ENCODE measurements at regions not wholly inside any gene's neighbourhood (a gene's known extent, or its start where the extent isn't known, plus 50 kb on each side); places are given as distances from the start of the nearest gene placed in this dataset.
"Not testable (repeated sequence)": the region's sequence is repeated elsewhere in the genome, so short reads cannot be mapped to it uniquely, and the experiment has no call there.

GRCh38 chr10:33875924-33876583, 541.6 kb upstream of the NRP1 start:
- DNase-seq (no peak), ATAC-seq (peak in 2 of 4 donors; percentile 1 to 5)
- Histone ChIP-seq H3K4me3 (peak overlapping the region in 1 of 3 donors; percentile 26), H3K27me3 (no peaks in the 10 kb centered on the region), H3K27ac (peak overlapping the region in 1 of 3 donors; percentile 62), H3K36me3 (no peaks in the 10 kb centered on the region), H3K4me1 (peaks cover 0 to 21% (median 11%) of the 10 kb centered on the region in 4 donors), H3K9me3 (no peaks in the 10 kb centered on the region)
- TF ChIP-seq POLR2A (IDR thresholded peaks at IDR 0.05), result no peak
- no peak for TF ChIP-seq CTCF (IDR thresholded peaks at IDR 0.05)
- intact Hi-C loops (cut with DNase I), result no loop called here
- WGBS (ENCODE audit: insufficient coverage, low coverage, low lambda C conversion rate, missing lambda C conversion rate), result 65% methylated on average over 7 of the region's 9 CpGs

DNA sequence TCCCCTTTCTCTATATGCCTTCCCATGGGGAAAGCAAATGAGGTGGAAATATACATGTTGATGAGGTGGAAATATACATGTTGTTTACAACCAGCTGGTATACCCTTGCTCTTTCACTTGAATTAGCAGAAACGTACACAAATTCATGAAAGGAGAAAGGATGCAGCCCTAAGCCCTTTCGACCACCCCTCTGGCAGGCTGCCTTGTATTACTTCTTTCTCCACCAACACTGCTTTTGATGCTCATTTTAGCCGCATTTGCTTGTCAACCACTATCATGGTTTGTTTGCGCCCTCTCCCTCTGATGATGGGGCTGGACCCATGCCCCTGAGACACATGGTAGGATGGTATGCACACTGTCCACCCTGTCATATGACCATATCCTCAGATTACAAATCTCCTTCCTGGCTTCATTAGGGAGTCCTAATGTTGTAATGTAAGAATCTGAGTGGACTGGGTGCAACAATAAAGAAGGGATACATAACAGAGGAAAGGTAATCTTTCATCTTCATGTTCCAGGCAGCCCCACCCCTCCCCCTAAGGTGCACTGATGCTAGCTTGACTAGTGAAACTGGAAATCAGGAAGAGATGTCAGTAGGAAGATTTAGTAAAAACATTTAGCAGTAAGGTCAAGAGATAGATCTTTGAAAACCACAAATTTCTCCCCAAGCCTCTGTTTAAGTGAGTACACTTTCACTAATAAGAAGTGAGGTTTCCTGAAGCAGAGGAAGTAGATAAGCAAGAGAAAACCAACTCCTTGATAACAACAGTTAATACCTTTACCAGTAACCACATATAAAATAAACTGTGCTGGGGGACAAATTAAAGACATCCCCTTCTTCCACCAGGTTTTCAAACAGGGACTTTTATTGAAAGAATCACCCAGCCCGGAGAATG, 536.8 kb upstream of the NRP1 start:
- DNase-seq, result no peak
- Histone ChIP-seq H3K4me1 (peaks cover 0 to 6% (median 0%) of the 10 kb centered on the region in 4 donors), H3K9me3 (no peaks in the 10 kb centered on the region), H3K27me3 (no peaks in the 10 kb centered on the region), H3K27ac (no peak overlapping the region), H3K4me3 (no peak overlapping the region), H3K36me3 (no peaks in the 10 kb centered on the region)
- TF ChIP-seq POLR2A (IDR thresholded peaks at IDR 0.05) (no peak), CTCF (IDR thresholded peaks at IDR 0.05) (no peak)
- WGBS (ENCODE audit: insufficient coverage, low coverage, low lambda C conversion rate, missing lambda C conversion rate), result 82% methylated on average over 5 of the region's 5 CpGs
- ATAC-seq, result no peak
- intact Hi-C loops (cut with DNase I), result no loop called here

GRCh38 chr10:33869481-33869880, 535.0 kb upstream of the NRP1 start:
- H3K27me3 ChIP-seq, result no peaks in the 10 kb centered on the region
- TF ChIP-seq CTCF (IDR thresholded peaks at IDR 0.05) (no peak), POLR2A (IDR thresholded peaks at IDR 0.05) (no peak)
- no peak overlapping the region for H3K4me3 ChIP-seq
- H3K27ac ChIP-seq, result no peak overlapping the region
- no peaks in the 10 kb centered on the region for H3K36me3 ChIP-seq
- no peaks in the 10 kb centered on the region for H3K9me3 ChIP-seq
- 92% methylated on average over 2 of the region's 2 CpGs for WGBS (ENCODE audit: insufficient coverage, low coverage, low lambda C conversion rate, missing lambda C conversion rate)
- DNase-seq (no peak), ATAC-seq (no peak)
- intact Hi-C loops (cut with DNase I), result no loop called here
- H3K4me1 ChIP-seq, result no peaks in the 10 kb centered on the region

DNA sequence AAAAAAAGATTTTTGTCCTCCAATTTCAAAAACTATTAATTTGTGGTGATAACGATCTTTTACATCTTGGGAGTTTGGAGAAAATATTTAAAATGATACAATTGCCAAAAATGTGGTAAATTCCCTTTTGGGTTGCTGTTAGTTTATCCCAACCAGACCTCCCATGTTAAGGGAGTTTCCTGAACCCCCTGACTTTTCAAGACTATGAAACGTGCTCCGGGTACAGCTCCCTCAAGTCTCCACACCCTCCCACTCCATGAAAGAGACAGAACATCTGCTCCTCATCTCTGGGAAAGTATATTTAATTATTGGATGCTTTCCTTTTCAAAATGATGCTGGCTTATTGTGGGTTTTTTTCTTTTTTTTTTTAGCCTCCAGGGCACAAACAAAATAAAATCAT, 534.6 kb upstream of the NRP1 start:
- ATAC-seq, result no peak
- Histone ChIP-seq H3K4me1 (no peaks in the 10 kb centered on the region), H3K9me3 (no peaks in the 10 kb centered on the region), H3K27me3 (no peaks in the 10 kb centered on the region), H3K27ac (no peak overlapping the region), H3K36me3 (no peaks in the 10 kb centered on the region), H3K4me3 (no peak overlapping the region)
- intact Hi-C loops (cut with DNase I), result no loop called here
- 69% methylated on average over 3 of the region's 3 CpGs for WGBS (ENCODE audit: insufficient coverage, low coverage, low lambda C conversion rate, missing lambda C conversion rate)
- TF ChIP-seq POLR2A (IDR thresholded peaks at IDR 0.05), result no peak
- TF ChIP-seq CTCF (IDR thresholded peaks at IDR 0.05), result no peak
- DNase-seq, result no peak

DNA sequence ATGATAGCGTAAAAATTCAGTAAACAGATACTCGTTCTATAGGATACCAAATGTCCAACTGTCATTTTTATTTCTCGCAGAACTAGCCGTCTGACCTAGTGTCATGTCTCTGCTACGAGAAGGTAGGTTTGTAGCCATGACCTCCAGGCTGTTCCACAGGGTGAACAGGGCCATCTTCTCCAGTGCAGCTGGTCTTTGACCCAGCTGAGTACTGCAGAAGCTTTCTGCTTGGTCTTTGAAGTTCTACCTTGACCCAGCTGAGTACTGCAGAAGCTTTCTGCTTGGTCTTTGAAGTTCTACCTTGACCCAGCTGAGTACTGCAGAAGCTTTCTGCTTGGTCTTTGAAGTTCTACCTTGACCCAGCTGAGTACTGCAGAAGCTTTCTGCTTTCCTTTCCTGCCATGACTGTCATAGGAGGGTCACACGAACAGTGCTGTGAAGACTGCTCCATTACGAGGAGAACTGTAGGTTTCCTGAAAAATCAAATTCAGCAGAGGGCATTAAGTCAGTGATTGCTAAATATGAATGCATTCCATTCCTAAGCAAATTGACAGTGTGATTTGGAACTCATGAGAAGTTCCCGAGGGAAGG, 532.8 kb upstream of the NRP1 start:
- H3K4me1 ChIP-seq; H3K27me3 ChIP-seq; intact Hi-C loops (cut with DNase I); ATAC-seq; H3K27ac ChIP-seq; H3K36me3 ChIP-seq; DNase-seq; H3K9me3 ChIP-seq; H3K4me3 ChIP-seq: not testable (repeated sequence)
- WGBS (ENCODE audit: insufficient coverage, low coverage, low lambda C conversion rate, missing lambda C conversion rate), result 63% methylated on average over 8 of the region's 8 CpGs

All from right lobe of liver (tissue), 6 donors.